ENCODE measurements at regions not wholly inside any gene's neighbourhood (a gene's known extent, or its start where the extent isn't known, plus 50 kb on each side); places are given as distances from the start of the nearest gene placed in this dataset.

- Histone ChIP-seq H3K4me3 (ENCODE audit: severe bottlenecking) (no peak overlapping the region), H3K9me3 (ENCODE audit: severe bottlenecking) (no peaks in the 10 kb centered on the region), H3K27me3 (ENCODE audit: insufficient read depth, poor library complexity, severe bottlenecking) (peaks cover 31% of the 10 kb centered on the region), H3K27ac (ENCODE audit: poor library complexity, severe bottlenecking) (no peak overlapping the region), H3K36me3 (ENCODE audit: low read depth) (no peaks in the 10 kb centered on the region), H3K4me1 (ENCODE audit: insufficient read depth, poor library complexity, severe bottlenecking) (no peaks in the 10 kb centered on the region)
- TF ChIP-seq CTCF (IDR thresholded peaks at IDR 0.05; ENCODE audit: poor library complexity, severe bottlenecking): no peak
- no peak for DNase-seq (ENCODE audit: low spot score)
- no peak for ATAC-seq (ENCODE audit: low read depth)
Measured at GRCh38 chr11:45341372-45341771, 55.2 kb upstream of the SYT13 start.

GRCh38 chr11:45339729-45340519, 53.8 kb upstream of the SYT13 start:
- H3K4me3 ChIP-seq (ENCODE audit: severe bottlenecking): no peak overlapping the region
- peak; percentile 89 for TF ChIP-seq CTCF (IDR thresholded peaks at IDR 0.05; ENCODE audit: poor library complexity, severe bottlenecking)
- H3K27ac ChIP-seq (ENCODE audit: poor library complexity, severe bottlenecking): no peak overlapping the region
- ATAC-seq (ENCODE audit: low read depth) (peak; percentile 90), DNase-seq (ENCODE audit: low spot score) (peak; percentile 82)
- no peaks in the 10 kb centered on the region for H3K36me3 ChIP-seq (ENCODE audit: low read depth)
- no peaks in the 10 kb centered on the region for H3K4me1 ChIP-seq (ENCODE audit: insufficient read depth, poor library complexity, severe bottlenecking)
- peaks cover 25% of the 10 kb centered on the region for H3K27me3 ChIP-seq (ENCODE audit: insufficient read depth, poor library complexity, severe bottlenecking)
- no peaks in the 10 kb centered on the region for H3K9me3 ChIP-seq (ENCODE audit: severe bottlenecking)

- DNase-seq (ENCODE audit: low spot score): no peak
- H3K36me3 ChIP-seq (ENCODE audit: low read depth): no peaks in the 10 kb centered on the region
- ATAC-seq (ENCODE audit: low read depth): no peak
- H3K4me3 ChIP-seq (ENCODE audit: severe bottlenecking): no peak overlapping the region
- no peaks in the 10 kb centered on the region for H3K4me1 ChIP-seq (ENCODE audit: insufficient read depth, poor library complexity, severe bottlenecking)
- no peaks in the 10 kb centered on the region for H3K9me3 ChIP-seq (ENCODE audit: severe bottlenecking)
- no peak for TF ChIP-seq CTCF (IDR thresholded peaks at IDR 0.05; ENCODE audit: poor library complexity, severe bottlenecking)
- H3K27me3 ChIP-seq (ENCODE audit: insufficient read depth, poor library complexity, severe bottlenecking): peaks cover 4% of the 10 kb centered on the region
- no peak overlapping the region for H3K27ac ChIP-seq (ENCODE audit: poor library complexity, severe bottlenecking)
Measured at GRCh38 chr11:45337583-45338360, 51.6 kb upstream of the SYT13 start.

GRCh38 chr11:45336136-45336535, 50.0 kb upstream of the SYT13 start:
- Histone ChIP-seq H3K4me1 (ENCODE audit: insufficient read depth, poor library complexity, severe bottlenecking) (no peaks in the 10 kb centered on the region), H3K27ac (ENCODE audit: poor library complexity, severe bottlenecking) (no peak overlapping the region), H3K27me3 (ENCODE audit: insufficient read depth, poor library complexity, severe bottlenecking) (no peaks in the 10 kb centered on the region), H3K36me3 (ENCODE audit: low read depth) (no peaks in the 10 kb centered on the region), H3K4me3 (ENCODE audit: severe bottlenecking) (no peak overlapping the region), H3K9me3 (ENCODE audit: severe bottlenecking) (no peaks in the 10 kb centered on the region)
- no peak for ATAC-seq (ENCODE audit: low read depth)
- no peak for TF ChIP-seq CTCF (IDR thresholded peaks at IDR 0.05; ENCODE audit: poor library complexity, severe bottlenecking)
- DNase-seq (ENCODE audit: low spot score): no peak

Measured in RWPE2 (cell line).